ENCODE measurements at regions not wholly inside any gene's neighbourhood (a gene's known extent, or its start where the extent isn't known, plus 50 kb on each side); places are given as distances from the start of the nearest gene placed in this dataset.
A peak's percentile ranks its signal among the peaks of the same experiment; 100 is the strongest.
"Not testable (repeated sequence)": the region's sequence is repeated elsewhere in the genome, so short reads cannot be mapped to it uniquely, and the experiment has no call there.

DNA sequence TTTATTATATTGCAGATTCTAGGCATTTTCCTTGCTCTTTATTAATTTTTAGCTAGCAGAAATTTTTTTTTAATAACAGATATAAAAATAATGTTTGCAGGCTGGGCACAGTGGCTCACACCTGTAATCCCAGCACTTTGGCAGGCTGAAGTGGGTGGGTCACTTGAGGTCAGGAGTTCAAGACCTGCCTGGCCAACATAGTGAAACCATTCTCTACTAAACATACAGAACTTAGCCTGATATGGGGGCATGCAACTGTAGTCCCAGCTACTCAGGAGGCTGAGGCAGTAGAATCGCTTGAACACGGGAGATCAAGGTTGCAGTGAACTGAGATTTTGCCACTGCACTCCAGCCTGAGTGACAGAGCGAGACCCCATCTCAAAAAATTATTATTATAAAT, 304.6 kb upstream of the KCND2 start:
- DNase-seq = not testable (repeated sequence)

DNA sequence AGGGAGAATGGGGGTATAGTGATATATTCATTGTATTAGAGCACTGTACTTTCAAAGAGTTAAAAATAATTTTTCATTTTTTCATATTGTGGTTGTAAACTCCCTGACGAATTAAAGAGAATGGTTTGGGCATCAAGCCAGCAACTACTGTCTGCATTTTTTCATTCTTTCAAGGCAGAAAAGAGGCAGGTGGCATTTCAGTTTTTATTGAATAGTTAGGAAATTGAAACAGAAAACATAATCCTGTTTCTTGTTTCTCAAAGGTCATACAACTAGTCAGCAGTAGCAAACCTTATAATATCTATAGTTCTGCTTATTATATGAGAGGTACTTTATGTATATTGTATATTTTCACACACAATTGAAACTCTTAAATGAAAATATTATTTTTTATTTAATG, 303.9 kb upstream of the KCND2 start:
- no peak for DNase-seq

DNA sequence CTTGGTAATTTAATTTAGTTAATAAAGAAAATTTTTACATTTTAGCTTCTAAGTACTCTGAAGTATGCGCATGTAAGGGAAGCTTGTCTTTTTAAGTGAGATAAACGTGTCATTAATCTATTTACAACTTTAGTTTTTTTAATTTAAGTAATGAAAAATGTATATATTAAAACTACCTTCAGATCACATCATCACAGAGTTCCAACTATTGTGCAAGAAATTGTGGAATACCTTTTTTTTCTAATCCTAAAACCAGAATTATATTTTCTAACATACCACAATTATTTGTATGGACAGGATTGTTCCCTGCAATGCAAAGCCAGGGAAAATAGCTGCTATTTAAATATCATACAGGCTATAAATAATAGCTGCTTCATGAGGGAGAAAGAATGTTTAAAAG, 303.2 kb upstream of the KCND2 start:
- DNase-seq = no peak

DNA sequence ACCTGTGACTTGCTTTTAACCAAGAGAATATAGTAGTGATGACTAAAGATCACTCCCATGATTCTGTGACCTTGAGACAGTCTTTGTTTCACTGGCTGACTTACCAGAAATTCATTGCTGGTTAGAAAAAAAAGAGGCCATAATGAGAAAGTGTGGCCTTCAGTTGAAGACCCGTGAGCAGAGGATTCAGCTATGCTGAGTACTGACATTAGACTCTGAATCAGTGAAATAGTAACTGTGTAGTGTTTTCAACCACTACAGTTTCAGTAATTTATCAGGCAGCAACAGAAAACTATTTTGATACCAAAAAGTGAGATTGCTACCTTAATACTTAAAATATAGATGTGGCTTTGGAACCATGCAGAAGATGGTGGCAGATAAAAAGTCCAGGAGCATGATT, 298.0 kb upstream of the KCND2 start:
- no peak for DNase-seq

DNA sequence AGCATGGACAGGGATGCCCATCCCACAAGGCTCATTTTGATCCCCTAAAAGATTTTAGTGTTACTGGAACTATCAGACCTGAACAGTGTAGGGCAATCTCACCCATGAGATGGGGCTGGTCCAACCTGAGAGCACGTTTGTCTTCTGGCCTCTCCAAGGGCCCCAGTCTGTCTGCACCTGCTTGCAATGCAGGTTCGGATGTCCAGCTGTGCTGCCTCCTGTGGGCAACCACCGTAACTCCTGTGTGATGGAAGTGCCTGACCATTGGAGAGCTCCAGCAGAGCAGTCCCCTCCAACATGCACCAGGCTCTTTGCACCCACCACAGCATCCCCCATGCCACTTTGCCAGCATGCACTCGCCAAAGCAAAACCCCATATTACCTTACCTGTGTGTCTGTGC, 290.1 kb upstream of the KCND2 start:
- no peak for DNase-seq

DNA sequence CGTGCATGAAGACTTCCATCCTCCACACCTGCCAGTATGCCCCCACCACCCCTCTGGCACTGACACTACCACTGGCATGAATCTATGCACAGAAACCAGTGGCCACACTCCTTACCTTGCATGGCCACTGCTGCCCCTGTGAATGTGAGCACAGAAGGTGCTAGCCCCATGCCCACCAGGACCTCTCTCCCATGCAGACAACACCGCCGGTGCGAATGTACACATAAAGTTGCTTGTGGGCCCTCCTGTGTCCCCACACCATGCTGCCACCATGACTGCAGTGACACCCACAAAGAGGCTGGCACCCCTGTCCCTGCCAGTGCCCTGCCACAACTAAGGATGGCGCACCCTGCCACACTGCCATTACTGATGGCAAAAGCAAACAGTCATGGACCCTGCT, 289.5 kb upstream of the KCND2 start:
- no peak for DNase-seq

DNA sequence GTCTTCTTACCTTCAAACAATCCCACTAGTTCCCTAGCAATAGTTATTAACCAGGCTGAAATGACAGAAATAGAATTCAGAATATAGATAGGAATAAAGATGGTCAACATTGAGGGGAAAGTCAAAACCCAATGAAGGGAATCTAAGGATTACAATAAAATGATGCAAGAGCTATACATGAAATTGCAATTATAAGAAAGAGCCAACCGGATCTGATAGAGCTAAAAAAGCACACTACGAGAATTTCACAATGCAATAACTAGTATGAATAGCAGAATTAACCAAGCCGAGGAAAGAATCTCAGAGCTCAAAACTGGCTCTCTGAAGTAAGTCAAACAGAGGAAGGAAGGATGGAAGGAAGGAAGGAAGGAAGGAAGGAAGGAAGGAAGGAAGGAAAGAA, 288.7 kb upstream of the KCND2 start:
- DNase-seq = no peak

DNA sequence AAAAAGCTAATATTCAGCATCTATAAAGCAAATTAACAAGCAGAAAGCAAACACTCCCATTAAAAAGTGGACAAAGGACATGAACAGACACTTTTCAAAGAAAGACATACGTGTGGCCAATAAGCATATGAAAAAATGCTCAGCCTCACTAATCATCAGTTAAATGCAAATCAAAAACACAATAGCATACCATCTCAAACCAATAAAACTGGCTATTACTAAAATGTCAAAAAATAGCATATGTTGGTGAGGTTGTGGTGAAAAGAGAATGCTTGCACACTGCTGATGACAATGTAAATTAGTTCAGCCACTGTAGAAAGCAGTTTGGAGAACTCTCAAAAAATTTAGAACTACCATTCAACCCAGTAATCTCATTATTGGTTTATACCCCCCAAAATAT, 284.6 kb upstream of the KCND2 start:
- no peak for DNase-seq

DNA sequence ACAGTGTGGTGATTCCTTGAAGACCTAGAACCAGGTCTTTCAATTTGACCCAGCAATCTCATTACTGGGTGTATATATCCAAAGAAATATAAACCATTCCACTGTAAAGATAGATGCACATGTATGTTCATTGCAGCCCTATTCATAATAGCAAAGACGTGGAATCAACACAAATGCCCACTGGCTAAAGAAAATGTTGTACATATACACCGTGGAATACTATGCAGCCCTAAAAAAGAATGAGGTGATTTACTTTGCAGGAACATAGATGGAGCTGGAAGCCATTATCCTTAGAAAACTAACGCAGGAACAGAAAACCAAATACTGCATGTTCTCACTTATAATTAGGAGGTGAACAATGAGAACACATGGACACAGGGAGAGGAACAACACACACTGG, 278.0 kb upstream of the KCND2 start:
- DNase-seq = no peak

DNA sequence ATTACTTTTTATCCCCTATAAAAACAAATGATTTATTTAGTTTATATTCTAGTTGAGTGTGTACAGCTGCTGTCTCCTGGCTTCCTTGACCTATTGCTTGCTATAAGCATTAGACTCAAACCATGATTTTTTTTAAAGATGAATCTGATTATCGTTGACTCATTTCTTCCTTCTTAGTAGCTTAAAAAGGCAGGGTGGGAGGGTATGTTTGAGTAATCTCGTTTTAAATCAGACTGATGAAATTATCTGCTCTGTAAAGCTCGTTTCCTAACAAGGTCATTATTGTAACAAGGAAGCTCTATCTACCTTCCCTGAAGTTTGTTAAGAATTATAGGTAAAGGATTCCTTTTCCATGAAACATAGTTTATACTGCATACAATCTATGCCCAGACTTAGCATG, 276.3 kb upstream of the KCND2 start:
- DNase-seq = no peak

DNA sequence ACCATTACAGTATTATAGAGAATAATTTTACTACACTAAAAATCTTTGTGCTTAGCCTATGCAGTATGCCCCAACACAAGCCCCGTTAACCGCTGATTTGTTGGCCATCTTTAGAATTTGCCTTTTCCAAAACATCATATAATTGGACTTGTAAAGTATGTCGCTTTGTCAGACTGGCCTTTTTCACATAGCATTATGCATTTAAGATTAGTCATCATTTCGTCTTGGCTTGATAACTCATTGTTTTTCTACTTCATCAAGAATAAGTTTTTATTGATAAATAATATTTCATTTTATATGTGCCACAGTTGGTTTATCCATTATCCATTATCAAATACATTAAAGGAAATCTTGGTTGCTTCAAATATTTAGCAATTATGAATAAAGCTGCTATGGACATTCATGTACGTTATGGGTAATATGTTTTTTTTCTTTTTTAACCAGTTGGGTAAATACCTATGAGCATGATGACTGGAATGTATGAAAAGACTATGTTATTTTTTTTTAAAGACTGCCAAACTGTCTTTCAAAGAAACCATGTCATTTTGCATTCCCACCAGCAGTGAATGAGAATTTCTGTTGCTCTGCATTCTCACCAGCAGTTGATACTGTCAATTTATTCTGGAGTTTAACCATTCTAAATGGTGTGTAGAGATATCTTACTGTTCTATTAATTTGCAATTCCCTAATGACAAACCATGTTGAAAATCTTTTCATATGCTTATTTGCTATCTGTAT, 273.1 kb upstream of the KCND2 start:
- DNase-seq = no peak

DNA sequence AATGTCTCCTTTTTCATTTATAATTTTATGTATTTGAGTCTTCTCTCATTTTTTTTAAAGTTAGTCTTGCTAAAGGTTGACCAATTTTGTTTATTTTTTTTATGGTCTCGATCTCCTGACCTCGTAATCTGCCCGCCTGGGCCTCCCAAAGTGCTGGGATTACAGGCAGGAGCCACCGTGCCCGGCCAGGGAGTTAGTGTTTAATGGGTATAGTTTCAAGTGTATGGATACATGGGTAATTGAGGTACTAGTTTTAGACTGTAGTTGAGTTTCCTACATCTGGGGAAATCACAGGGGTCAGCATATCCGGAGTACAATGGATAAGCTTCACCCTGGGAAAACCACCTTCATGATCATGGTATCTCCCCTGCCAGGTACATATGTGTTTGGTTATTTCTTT, 267.3 kb upstream of the KCND2 start:
- no peak for DNase-seq

DNA sequence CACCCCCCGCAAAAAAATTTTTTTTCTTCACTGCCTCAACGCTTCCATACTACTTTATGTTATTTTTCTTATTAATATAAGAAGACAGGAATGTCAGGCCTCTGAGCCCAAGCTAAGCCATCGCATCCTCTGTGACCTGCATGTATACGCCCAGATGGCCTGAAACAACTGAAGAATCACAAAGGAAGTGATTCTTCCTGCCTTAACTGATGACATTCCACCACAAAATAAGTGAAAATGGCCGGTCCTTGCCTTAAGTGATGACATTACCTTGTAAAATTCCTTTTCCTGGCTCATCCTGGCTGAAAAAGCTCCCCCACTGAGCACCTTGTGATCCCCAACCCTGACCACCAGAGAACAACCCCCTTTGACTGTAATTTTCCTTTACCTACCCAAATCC, 258.7 kb upstream of the KCND2 start:
- DNase-seq = not testable (repeated sequence)

DNA sequence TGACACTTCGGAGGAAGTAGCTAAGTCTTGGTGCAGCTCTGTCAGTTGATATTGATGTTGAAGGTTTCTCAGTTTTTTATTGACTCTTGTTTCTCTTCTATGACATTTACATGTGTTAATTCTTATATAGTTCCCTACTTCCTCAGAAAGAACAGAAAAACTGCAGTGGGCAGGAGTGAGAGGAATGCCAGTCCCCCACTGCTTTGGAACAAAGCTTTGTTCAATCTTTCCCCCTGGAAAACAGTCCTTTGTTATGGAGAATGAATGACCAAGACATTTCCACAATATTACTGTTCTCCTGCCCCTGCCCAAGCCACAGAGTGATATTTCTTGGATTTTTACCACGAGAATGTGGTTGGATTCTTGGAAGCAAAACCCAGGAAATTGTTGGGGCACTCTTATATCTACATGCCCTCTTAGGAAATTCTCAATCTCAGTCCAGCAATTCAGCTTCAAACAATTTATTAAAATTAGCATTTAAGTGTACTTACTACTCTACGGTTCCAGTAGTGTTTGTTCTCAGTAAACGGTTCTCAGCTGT, 258.0 kb upstream of the KCND2 start:
- no peak for DNase-seq

DNA sequence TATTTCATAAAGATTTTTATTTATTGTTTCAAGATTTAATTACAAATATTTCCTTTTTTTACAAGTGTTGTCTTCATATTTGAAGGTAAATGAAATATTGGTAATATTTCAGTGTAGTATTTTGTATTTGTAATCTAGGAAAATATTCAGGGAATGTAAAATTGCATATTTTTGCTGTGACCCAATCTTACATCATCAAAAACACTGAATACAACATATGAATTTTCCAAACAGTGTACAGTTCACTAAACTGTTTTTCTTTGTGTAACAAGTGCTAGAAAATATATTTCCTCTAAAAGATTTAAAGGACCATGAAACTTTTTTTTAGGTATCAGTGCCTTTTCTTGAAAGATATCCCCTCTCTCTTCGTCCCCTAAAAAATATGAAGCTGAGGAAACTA, 251.9 kb upstream of the KCND2 start:
- no peak for DNase-seq

DNA sequence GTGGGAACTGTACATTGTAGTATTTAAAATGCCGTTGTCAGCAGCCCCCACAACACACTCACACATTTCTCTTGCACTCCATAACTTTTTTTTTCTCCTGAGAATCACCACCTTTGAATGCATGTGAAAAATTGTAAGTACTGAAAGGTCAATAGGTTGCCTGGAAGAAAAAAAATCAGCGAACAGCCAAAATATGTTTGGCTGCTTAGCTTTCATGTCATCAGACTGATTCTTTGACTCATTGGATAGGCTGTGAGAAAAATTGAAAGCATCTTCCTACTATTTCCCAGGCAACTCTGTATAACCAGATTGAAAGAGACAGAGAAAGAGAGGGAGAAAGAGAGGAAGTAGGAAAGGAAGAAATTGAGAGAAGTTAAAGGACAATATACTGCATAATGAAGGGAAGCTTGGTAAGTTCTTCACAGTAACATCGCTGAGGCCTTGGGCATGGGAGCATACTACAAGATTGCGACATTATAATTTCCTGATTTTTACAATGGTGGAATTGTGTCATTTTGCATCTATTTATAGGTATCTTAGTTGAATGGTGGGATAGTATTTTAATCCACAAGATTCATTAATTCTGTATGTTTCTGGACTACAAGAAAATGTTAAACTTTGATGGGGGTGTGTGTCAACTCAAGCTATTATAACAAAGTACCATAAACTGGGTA, 249.3 kb upstream of the KCND2 start:
- DNase-seq = no peak

DNA sequence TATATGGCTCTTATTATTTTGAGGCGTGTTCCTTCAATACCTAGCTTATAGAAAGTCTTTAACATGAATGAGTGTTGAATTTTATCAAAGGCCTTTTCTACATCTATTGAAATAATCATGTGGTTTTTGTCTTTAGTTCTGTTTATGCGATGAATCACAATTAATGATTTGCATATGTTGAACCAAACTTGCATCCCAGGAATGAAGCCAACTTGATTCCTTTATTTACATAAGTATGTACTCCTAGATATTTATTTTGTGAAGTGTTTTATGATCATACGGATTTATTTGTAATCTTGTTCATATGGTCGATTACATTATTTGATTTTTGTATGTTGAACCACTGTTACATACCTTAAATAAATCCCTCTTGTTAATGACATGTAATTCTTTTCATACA, 244.3 kb upstream of the KCND2 start:
- DNase-seq = no peak

DNA sequence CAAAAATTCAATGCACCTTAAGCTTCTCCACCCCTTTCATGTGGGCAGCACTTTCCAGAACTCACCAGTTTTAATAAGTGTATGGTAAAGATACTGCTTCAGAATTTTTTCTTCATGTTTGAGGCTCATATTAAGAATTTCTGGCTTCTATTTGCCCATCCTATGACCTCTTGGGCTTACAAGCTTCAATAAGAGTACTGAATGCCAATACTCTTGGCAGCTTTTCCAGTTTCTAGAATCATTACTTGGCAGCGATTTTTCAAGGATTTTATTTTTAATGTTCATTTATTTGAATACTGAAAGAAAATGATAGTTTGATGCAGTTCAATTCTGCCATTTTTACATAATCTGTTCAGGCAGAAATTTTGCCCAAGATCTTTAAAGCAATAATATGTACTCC, 242.1 kb upstream of the KCND2 start:
- DNase-seq = no peak

DNA sequence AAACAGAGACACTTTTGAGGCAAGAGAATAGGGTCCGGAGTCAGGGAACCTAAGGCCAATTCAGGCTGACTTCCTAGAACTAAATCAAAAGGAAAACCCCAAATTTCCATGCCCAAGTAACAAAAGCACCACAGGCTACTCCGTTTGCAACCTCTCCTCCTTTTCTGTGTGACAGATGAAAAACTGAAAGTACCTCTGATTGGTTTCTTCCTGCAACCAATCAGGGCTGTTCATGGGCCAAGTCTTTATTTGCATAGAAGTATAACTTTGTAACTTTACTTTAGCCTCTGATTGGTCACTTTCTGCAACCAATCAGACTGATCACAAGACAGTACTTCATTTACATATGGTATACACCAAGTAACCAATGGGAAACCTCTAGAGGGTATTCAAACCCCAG, 239.9 kb upstream of the KCND2 start:
- DNase-seq = no peak

DNA sequence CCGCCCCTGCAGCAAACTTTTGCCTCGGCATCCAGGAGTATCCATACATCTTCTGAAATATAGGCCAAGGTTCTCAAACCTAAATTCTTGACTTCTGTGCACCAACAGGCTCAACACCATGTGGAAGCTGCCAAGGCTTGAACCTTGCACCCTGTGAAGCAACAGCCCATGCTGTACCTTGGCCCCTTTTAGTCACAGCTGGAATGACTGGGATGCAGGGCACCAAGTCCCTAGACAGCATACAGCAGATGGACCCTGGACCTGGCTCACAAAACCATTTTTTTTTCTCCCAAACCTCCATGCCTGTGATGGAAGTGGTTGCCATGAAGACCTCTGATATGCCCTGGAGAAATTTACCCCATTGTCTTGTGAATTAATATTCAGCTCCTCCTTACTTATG, 233.8 kb upstream of the KCND2 start:
- DNase-seq = no peak

DNA sequence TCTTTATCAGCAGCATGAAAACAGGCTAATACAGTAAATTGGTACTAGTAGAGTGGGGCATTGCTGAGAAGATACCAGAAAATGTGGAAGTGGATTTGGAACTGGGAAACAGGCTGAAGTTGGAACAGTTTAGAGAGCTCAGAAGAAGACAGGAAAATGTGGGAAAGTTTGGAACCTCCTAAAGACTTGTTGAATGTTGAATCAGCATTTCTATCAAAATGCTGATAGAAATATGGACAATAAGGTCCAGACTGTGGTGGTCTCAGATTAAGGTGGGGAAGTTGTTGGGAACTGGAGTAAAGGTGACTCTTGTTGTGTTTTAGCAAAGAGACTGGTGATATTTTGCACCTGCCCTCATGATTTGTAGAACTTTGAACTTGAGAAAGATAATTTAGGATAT, 231.2 kb upstream of the KCND2 start:
- DNase-seq = no peak

DNA sequence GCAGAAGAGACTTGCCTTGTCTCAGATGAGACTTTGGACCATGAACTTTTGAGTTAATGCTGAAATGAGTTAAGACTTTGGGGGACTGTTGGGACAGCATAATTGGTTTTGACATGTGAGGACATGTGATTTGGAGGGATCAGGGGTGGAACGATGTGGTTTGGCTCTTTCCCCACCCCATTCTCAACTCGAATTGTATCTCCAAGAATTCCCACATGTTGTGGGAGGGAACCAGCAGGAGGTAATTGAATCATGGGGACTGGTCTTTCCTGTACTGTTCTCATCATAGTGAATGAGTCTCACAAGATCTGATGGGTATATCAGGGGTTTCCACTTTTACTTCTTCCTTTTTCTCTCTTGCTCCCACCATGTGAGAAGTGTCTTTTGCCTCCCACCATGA, 229.7 kb upstream of the KCND2 start:
- no peak for DNase-seq

DNA sequence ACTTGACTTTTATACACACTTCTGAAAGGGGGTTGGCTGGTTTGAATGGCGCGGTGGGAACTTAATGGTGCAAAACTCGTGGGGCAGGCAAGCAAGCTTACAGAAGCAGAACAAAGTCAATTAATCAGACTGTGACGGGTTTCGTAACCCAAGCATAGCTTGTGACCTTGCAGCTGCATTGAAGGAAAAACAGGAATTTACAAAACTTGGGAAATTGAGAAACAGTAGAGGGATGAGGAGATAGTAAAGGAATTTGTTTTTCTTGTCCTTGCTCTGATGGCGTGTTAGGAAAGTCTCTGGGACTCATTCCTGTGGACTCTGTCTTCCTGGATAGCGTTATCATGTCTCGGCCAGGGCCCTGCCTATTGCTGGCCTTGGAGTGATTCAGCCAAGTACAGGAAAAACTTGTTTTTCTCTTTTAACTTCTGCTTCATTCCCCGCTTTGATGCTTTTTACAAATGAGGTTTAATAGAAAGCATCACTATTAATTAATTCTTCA, 220.0 kb upstream of the KCND2 start:
- DNase-seq = peak in 1 of 2 donors; percentile 13

DNA sequence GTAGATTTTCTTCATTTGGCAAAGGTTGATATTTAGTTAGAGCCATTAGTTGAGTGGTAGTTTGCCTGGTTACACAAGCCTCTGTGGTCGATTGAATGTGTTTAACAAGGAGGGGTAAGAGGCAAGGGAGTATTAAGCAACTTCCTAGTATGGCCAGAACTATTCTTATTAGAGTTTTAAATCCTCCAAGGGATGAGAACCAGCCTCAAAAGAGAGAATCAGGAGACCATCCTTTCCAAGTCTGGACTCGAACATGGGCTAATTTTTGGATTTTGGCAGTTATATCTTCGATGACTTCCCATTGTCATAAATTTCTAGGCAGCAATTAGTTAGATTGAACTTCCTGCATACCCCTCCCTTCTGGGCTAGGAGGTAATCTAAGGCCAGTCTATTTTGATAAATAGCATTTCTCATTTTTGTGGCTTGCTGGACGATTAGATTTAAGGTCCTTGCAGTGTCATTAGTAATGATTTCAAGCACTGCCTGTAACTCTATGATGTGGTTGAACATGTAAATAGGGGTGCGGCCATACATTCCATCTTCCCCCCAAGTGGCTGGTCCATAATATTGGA, 219.5 kb upstream of the KCND2 start:
- no peak for DNase-seq
